ENCODE measurements at regions not wholly inside any gene's neighbourhood (a gene's known extent, or its start where the extent isn't known, plus 50 kb on each side); places are given as distances from the start of the nearest gene placed in this dataset.

DNA sequence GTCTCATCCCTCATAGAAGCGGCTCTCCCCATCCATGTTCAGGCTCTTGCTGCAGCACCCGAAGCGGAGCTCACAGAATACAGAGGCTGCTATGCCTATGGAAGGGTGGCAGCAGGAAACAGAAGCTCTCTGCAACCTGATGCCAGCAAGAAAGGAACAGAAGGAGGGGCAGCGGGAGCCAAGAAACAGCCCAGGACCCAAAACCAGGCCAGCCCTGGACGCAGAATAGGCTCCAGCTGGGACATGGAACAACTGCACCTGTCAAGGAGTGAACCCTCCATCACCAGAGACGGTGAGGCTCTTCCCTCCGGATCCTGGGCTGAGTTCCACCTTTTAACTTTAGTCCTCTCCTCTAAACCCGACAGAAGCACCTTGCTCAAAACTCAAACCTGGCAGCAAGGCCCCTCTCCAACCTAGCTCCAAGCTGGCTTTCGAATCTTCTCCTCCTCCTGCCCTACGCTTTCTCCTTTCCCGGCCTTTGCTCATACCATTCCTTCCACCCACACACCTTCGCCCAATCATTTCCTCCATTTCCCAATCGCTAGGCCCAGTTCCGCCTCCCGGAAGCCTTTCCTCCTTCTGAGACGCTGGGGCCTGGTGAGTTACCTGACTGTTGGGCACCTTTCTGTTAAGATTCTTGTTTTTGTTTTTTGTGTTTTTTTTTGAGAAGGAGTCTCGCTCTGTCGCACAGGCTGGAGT is 122.8 kb upstream of the ZNF92 start:
- TF ChIP-seq TAF1 (IDR thresholded peaks at IDR 0.05; ENCODE audit: borderline replicate concordance, low read depth, low read length) (no peak), POLR2A (IDR thresholded peaks at IDR 0.05; ENCODE audit: low read depth, low read length) (no peak), POLR2AphosphoS5 (IDR thresholded peaks at IDR 0.05; ENCODE audit: low read depth, low read length) (no peak)
- no peak for DNase-seq (ENCODE audit: insufficient read length)
- FAIRE-seq = no peak

DNA sequence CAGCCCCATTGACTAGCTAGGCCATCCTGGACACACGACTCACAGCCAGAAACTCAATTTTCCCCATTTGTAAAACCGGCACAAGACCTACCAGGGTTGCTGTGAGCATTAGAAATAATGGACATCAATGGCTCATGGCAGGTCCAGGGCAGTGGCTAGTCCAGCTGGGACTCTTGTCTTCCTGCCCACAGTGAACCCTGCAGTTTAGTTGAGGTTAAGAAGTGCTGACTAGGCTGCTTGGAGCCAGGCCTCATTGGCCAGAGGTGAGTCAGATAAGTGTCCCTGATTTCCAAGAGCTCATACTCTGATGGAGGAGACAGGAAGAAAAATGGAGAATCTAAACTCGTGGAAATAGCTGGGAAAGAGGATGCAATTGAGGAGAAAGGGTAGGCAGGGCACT is 123.4 kb upstream of the ZNF92 start:
- no peak for FAIRE-seq

DNA sequence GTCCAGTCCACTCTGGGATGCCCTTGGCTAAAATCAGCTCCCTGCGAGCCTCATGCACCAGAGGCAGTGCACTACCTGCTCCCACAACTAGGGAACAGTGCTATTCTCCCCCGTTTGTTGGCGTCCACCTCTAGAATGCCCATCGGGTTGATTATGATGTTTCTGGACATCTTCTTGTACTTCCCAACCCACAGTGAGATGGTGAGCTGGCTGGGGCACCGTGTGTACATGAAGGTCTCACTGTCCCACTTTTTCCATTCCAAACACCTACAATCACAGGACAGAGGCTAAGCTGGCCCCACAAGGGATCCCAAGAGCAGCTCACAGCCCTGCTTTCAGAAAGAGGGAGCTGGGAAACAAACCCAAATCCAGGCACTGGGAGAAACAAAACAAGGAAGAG is 126.2 kb upstream of the ZNF92 start:
- TF ChIP-seq POLR2AphosphoS5 (IDR thresholded peaks at IDR 0.05; ENCODE audit: low read depth, low read length) (no peak), TAF1 (IDR thresholded peaks at IDR 0.05; ENCODE audit: borderline replicate concordance, low read depth, low read length) (no peak), POLR2A (IDR thresholded peaks at IDR 0.05; ENCODE audit: low read depth, low read length) (no peak)

More for the DNA sequence above, 123.4 kb upstream of the ZNF92 start:
- no peak for TF ChIP-seq POLR2A (IDR thresholded peaks at IDR 0.05; ENCODE audit: low read depth, low read length)
- no peak for DNase-seq (ENCODE audit: insufficient read length)

DNA sequence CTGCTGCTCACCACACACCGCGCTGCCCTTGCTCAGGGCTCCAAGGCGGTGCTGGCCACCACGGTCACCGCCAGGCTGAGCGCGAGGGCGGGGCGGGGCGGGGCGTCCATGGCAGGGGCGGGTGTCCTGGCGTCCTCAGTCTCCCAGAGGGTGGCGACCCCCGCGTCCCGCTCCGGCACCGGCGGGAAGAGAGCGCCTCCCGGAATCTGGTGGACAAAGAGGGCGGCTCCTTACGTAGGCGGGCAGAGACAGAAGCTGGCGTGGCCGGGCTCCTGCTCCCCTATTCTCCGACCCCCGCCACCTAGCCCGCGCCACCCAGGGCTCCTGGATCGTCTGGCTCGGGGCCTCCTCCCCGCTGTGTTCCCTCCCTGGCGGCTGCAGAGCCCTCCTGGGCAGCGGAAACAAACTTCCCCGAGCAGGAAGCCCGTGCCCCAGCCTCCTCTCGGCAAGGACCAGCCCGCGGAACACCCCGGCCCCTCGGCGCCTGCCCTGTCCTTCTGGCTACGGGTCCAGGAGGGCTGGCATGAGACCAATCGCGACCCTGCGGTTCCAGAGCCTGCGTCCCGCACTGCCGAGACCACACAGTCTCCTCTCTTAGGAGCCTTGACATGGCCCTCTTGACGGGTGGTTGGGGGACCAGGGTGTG is 133.8 kb upstream of the ZNF92 start:
- no peak for DNase-seq (ENCODE audit: insufficient read length)
- TF ChIP-seq POLR2A (IDR thresholded peaks at IDR 0.05; ENCODE audit: low read depth, low read length) = no peak
- no peak for TF ChIP-seq TAF1 (IDR thresholded peaks at IDR 0.05; ENCODE audit: borderline replicate concordance, low read depth, low read length)
- TF ChIP-seq POLR2AphosphoS5 (IDR thresholded peaks at IDR 0.05; ENCODE audit: low read depth, low read length) = no peak
- FAIRE-seq = no peak

More for the DNA sequence above, 126.2 kb upstream of the ZNF92 start:
- DNase-seq (ENCODE audit: insufficient read length) (no peak), FAIRE-seq (no peak)

DNA sequence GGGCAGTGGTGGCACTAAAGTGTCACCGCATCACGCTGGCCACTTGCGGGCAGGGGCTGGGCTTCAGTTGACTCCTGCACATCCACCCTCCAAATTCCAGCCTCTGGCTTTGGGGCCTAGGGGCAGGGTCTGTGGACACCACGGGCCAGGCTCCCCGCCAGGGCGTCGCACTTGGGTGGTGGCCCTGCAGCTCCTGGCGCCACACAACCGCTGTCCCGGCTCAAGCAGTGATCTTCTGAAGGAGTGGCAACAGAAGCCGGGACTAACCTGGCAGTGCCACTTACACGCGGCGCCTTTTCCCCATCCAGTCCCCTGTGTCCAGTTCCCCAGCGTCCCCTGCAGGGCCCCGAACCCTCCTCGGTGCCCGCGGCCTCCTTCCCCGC is 134.3 kb upstream of the ZNF92 start:
- TF ChIP-seq POLR2A (IDR thresholded peaks at IDR 0.05; ENCODE audit: low read depth, low read length) (no peak), TAF1 (IDR thresholded peaks at IDR 0.05; ENCODE audit: borderline replicate concordance, low read depth, low read length) (no peak), POLR2AphosphoS5 (IDR thresholded peaks at IDR 0.05; ENCODE audit: low read depth, low read length) (no peak)
- DNase-seq (ENCODE audit: insufficient read length) = no peak
- FAIRE-seq = no peak

DNA sequence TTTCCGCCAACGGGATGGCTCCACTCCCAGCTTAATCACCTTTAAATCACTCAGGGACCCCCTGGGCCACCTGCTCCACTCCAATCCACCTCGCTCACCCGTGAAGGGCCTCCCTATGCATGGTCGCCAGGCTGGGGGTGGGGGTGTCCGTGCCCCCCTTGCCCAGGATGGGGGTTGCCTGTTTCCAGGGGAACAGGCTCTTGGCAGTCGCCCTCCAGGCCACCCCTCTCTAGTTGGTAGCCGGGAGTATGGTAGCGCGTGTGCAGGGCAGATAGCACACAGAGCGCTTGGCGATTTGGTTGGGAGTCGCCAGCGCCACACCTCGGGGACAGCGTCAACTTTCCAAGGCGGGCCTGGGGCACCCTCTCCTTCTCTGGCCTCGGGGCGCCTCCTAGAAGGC is 134.9 kb upstream of the ZNF92 start:
- no peak for FAIRE-seq
- TF ChIP-seq TAF1 (IDR thresholded peaks at IDR 0.05; ENCODE audit: borderline replicate concordance, low read depth, low read length) = no peak
- no peak for DNase-seq (ENCODE audit: insufficient read length)

DNA sequence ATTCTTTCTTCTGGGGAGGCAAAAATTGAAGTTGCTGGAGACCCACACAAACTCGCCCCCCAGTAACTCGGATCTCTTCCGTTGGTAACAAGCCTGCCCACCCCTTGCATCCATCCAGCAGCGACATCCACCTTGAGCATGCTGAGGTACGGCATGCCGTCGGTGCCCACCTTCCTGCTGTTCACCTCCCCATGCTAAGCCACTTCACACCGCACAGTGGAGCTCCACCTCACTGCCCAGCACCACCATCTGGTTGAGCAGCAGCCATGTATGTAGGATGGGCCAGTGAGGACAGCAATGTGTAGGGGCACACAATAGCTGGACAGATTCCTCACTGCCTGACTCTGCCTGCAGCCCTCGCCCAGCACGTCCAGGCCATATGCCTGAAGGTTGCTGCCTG is 138.1 kb upstream of the ZNF92 start:
- FAIRE-seq = no peak
- no peak for TF ChIP-seq POLR2A (IDR thresholded peaks at IDR 0.05; ENCODE audit: low read depth, low read length)
- no peak for DNase-seq (ENCODE audit: insufficient read length)

DNA sequence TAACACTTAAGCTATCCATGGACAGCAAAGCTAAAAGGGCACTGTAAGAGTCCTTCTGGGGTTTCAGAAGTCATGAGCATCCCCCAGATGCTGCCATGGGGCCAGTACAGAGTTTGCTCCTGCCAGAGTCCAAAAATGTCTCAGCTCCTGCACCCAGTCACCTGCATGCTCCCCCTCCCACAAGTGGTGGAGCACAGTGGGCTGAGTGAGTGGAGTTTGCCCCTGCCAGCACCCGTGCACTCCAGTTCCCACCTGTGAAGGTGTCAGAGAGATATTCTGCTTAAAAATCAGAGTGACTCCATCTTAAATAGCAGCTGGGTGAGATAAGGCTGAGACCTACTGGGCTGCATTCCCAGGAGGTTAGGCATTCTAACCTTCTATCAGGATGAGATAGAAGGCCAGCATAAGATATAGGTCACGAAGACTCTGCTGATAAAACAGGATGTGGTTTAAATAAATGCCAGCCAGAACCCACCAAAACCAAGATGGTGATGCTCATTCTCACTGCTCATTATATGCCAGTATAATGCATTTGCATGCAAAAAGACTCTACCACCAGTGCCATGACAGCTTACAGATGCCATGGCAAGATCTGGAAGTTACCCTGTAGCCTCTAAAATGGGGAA is 140.1 kb upstream of the ZNF92 start:
- FAIRE-seq (no peak), DNase-seq (ENCODE audit: insufficient read length) (no peak)
- TF ChIP-seq TAF1 (IDR thresholded peaks at IDR 0.05; ENCODE audit: borderline replicate concordance, low read depth, low read length) (no peak), POLR2A (IDR thresholded peaks at IDR 0.05; ENCODE audit: low read depth, low read length) (no peak)

DNA sequence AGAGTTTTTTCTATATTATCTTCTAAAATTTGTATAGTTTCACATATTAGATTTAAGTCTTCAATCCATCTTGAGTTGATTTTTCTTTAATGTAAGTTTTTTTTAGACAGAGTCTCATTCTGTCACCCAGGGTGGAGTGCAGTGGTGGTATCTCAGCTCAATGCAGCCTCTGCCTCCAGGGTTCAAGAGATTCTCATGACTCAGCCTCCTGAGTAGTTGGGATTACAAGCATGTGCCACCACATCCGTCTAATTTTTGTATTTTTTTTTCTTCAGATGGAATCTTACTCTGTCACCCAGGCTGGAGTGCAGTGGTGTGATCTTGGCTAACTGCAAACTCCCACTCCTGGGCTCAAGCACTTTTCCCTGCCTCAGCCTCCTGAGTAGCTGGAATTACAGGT is 143.4 kb upstream of the ZNF92 start:
- DNase-seq (ENCODE audit: insufficient read length) (no peak), FAIRE-seq (no peak)
- TF ChIP-seq TAF1 (IDR thresholded peaks at IDR 0.05; ENCODE audit: borderline replicate concordance, low read depth, low read length) = no peak
- TF ChIP-seq POLR2A (IDR thresholded peaks at IDR 0.05; ENCODE audit: low read depth, low read length) = no peak
- TF ChIP-seq POLR2AphosphoS5 (IDR thresholded peaks at IDR 0.05; ENCODE audit: low read depth, low read length) = no peak

DNA sequence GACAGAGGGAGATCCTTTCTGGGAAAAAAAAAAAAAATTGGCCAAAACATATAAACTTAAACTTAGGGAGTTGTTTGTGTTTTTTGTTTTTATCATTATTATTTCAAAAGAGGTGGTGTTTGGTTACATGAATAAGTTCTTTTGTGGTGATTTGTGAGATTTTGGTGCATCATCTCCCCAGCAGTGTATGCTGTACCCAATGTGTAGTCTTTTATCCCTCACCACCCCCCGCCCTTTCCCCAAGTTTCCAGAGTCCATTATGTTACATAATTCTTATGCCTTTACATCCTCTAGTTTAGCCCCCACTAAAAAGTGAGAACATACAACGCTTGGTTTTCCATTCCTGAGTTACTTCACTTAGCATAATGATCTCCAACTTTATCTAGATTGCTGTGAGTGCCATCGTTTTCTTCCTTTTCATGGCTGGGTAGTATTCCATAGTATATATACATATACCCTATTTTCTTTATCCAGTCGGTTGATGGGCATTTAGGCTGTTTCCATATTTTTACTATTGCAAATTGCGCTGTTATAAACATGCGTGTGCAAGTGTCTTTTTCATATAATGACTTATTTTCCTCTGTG is 148.1 kb upstream of the ZNF92 start:
- no peak for DNase-seq (ENCODE audit: insufficient read length)
- TF ChIP-seq POLR2A (IDR thresholded peaks at IDR 0.05; ENCODE audit: low read depth, low read length) (no peak), TAF1 (IDR thresholded peaks at IDR 0.05; ENCODE audit: borderline replicate concordance, low read depth, low read length) (no peak), POLR2AphosphoS5 (IDR thresholded peaks at IDR 0.05; ENCODE audit: low read depth, low read length) (no peak)
- no peak for FAIRE-seq

DNA sequence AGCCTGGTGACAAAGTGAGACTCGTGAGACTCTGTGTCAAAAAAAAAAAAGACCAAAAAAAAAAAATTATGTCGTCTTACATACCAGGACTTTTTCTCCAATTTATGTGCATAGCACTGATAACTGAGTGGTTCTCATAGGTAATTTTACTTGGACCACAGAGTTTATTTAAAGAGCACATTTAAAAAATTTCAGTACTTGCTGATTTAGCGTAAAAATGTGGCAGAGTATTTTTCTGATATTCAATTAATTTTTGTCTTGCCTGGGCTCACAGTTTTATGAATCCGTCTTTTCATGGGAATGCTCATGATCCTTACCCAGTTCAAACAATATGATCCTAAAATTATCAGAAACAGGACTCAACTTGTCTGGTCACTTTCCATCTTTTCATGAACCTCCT is 151.0 kb upstream of the ZNF92 start:
- DNase-seq (ENCODE audit: insufficient read length) = no peak
- FAIRE-seq = no peak
- TF ChIP-seq POLR2AphosphoS5 (IDR thresholded peaks at IDR 0.05; ENCODE audit: low read depth, low read length) (no peak), POLR2A (IDR thresholded peaks at IDR 0.05; ENCODE audit: low read depth, low read length) (no peak), TAF1 (IDR thresholded peaks at IDR 0.05; ENCODE audit: borderline replicate concordance, low read depth, low read length) (no peak)

DNA sequence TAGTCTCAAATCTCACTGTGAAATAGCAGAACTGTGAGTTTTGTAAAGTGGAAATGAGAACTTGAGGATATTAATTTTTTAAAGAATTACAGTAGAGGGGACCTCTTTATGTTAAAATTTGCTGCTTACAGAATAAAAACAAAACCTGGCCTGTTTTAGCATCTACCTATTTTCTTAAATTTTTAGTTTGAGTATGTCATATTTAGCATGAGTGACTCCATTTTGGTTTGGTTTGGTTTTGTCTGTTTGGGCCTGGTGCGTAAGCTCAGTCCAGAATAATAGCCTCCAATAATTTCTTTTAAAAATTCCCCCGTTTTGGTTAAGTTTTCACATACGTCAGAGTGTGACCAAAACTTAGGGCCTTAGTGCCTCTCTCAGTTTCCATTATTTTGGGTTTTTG is 152.0 kb upstream of the ZNF92 start:
- FAIRE-seq (no peak), DNase-seq (ENCODE audit: insufficient read length) (no peak)
- TF ChIP-seq POLR2A (IDR thresholded peaks at IDR 0.05; ENCODE audit: low read depth, low read length) (no peak), POLR2AphosphoS5 (IDR thresholded peaks at IDR 0.05; ENCODE audit: low read depth, low read length) (no peak), TAF1 (IDR thresholded peaks at IDR 0.05; ENCODE audit: borderline replicate concordance, low read depth, low read length) (no peak)

Measured in GM12892 (cell line).